GF-D8 (cell line): ENCODE measurements at regions not wholly inside any gene's neighbourhood (a gene's known extent, or its start where the extent isn't known, plus 50 kb on each side); places are given as distances from the start of the nearest gene placed in this dataset.

Experiments used
- DNase-seq: peaks from one replicate; lab custom pipeline; 2025; lab: John Stamatoyannopoulos, UW

- DNase-seq, result no peak
Measured at GRCh38 chr12:88996200-88996788, 356.0 kb downstream of the DUSP6 start.

DNA sequence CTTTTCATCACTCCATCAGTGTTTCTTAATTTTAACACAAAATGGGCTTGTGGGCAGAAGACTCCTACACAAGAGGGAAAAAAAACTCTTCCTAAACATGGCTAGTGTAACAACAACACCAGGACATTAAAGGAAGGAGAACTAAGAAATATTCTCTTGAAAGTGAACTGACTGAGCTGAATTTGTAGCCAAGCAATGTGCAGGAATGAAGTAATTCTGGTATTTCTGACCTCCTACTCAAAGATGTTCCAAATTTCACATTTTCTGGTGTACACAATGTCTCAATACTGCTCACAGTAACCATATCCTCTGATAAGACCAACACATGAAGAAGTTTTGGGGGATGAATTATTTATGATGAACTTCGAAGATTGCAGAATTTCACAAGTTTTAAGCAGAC lies 357.3 kb downstream of the DUSP6 start:
- DNase-seq, result no peak

- no peak for DNase-seq
Measured at GRCh38 chr12:88994537-88994936, 357.8 kb downstream of the DUSP6 start.

GRCh38 chr12:88993651-88994050 lies 358.6 kb downstream of the DUSP6 start:
- DNase-seq, result no peak

GRCh38 chr12:88986056-88986455 lies 366.2 kb downstream of the DUSP6 start:
- no peak for DNase-seq

- DNase-seq, result no peak
Measured at GRCh38 chr12:88985631-88986030, 366.7 kb downstream of the DUSP6 start.

GRCh38 chr12:88985011-88985410 lies 367.3 kb downstream of the DUSP6 start:
- no peak for DNase-seq

DNA sequence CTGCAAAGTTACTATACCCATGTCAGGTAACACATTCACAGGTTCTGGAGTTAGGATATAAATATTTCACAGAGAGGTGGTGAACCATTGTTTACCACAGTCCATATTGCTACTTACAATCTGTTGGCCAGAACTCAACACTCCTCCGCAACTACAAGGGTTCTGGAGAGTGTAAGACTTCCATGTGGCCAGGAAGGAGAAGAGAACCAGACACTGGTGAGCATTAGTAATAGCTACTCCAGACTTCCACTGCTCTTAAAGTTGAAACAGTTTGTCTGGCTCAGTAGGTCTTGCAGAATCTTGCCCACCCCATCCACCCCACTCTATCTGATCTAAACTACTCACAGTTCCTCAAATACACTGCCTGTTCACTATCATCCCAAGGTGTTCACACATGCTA lies 369.6 kb downstream of the DUSP6 start:
- no peak for DNase-seq

DNA sequence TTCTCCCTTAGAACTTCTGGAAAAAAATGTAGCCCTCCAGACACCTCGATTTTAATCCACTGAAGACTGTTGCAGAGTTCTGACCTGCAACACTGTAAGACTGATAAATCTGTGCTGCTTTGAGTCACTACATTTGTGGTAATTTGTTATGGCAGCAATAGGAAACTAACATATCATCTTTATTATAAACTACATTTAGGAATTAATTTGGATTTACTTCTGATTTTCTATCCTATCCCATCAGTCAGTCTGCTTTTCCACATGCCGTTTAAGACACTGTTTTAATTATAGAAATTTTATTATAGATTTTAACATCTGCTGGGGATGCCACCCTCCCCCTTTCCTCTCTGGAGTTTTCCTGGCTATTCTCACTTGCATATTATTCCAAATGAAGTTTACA lies 375.2 kb downstream of the DUSP6 start:
- DNase-seq, result no peak

GRCh38 chr12:88973998-88974397 lies 378.3 kb downstream of the DUSP6 start:
- DNase-seq, result no peak

GRCh38 chr12:88970740-88971139 lies 381.6 kb downstream of the DUSP6 start:
- no peak for DNase-seq

DNA sequence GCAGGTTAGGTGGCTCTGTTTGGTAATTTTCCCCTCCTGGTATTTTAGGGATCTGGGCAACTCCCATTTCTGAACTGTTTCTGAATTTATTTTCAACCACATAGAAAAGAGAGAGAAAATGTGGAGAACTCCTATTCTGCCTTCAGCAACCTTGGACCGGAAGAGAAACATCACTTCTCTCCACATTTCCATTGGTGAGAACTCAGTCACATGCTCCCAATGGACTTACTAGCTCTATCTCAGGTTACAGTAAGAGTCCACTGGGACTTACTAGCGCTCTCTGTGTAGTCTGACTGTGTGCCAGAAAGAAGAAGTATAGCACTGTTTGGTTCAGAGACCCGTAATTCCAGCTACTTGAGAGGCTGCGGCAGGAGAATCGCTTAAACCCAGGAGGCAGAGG lies 383.2 kb downstream of the DUSP6 start:
- DNase-seq, result no peak

- no peak for DNase-seq
Measured at GRCh38 chr12:88960213-88960878, 380.1 kb upstream of the KITLG start.

DNA sequence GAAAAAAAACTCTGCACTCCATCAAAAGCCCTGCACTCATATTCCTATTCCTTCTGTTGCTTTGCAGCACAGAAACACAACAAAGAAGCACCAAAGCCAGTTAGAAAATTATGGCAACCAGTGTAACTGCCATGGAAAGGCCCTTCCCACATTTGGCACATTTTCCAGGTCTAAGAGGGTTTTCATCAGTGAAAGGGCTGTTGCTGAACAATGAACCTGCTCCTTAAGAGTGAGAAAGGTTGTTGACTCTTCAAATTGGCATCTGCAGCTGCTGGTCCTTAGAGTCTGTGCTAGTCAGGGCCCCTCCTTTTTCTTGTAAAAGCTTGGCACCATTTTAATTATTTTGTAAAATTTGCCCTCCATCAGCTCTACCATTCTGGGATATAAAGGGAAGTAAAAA lies 378.7 kb upstream of the KITLG start:
- no peak for DNase-seq

DNA sequence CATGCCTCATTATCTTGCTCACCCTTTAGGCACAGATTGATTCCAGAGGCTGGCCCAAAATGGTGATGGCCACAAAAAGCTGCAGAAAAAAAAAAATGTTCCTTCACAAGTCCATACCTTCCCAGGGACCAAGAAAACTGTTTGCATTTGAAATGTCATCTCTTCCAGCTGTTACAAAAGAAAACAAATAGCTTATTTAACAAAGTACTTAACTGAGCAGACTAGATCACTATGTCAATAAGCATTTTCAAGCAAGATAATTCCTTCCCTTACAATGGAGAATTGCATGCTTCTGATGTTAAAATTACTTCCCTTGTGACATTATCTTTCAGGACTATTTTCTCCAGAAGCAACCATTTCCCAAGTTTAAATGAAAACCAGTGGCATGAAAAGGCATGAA lies 377.9 kb upstream of the KITLG start:
- DNase-seq, result no peak

DNA sequence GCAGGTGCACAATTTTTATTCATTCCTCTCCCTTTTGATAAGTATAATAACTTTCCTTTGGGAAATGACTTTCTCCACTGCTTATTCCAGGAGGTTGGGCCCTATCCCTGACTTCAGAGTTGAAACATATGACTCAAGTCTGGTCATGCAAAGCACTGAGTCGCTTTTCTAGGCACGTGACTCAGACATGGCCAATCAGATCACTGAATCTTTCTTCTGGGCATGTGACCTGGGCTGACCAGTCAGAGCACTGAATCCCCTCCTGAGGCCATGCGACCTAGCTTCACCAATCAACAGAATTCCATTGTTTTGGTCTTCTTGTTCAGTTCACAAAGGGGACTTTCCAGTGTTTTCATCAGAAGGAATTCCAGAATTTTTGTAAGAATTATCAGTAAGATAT lies 377.1 kb upstream of the KITLG start:
- DNase-seq, result no peak

GRCh38 chr12:88955531-88955930 lies 375.3 kb upstream of the KITLG start:
- DNase-seq, result no peak

DNA sequence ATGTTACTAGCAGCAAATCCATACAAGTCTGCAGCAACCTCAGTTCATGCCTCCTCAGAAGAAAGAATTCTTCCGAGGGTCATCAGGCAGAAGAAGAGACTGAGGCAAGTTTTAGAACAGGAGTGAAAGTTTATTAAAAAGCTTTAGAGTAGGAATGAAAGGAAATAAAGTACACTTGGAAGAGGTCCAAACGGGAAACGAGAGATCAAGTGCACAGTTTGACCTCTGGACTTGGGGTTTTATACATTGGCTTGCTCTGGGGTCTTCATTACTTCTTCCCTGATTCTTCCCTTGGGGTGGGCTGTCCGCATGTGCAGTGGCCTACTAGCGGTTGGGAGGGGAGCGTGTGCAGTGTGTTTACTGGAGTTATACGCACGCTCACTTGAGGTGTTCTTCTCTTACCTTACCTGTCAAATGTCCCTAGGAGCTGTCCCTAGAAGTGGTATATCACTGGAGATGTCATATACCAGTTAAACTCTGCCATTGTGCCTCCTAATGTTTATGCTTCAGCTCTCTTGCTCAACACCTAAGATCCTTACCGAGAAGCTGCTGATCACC lies 372.8 kb upstream of the KITLG start:
- DNase-seq, result no peak

- DNase-seq, result no peak
Measured at GRCh38 chr12:88952562-88952942, 372.3 kb upstream of the KITLG start.

DNA sequence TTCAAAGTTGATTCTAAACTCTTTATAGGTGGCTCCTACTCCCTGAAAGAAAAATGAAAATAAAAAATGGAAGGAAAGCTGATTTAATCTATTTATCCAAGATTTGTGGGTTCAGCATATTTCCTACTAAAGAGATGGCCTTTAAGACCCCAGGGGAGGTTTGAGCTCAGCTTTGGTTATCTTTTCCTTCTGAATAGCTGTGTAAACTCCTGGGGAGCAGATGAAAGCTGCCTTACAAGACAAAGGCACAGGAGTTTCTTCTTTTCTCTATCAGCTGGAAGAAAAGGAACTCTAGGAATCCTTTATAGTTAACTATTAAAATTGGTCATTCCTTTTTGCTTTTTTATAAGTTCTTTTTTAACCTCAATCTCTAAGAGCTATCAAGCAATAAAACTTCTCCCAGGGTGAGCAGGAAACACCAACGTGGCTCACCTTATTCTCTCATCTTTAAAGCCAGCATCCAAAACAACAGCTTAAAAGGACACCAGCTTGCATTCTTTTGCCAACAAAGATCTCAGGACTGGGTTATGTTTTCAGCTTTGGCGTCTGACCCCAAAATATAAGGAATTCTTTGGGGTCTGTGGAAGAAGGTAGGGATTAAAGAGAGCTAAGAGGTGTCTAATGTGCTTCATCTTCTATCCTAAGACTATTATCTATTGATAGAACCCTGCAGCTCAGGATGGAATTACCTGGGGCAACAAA lies 371.7 kb upstream of the KITLG start:
- no peak for DNase-seq

DNA sequence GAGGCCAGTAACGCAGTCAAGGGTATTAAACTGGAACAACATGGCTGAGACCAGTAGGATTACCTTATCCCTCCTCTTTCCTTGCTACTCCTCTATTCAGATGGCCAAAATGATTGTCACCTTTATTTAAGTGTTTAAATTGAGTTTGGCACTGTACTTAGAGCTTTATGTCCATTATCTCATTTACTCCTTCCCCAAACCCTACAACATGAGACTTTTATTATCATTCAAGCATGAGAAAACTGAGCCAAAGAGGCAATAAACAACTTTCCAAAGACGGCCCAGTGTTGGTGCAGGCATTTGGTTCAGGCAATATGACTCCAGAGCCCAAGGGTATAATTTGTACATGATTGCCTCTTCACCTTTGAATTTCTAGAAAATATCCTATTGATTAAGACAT lies 370.9 kb upstream of the KITLG start:
- no peak for DNase-seq

DNA sequence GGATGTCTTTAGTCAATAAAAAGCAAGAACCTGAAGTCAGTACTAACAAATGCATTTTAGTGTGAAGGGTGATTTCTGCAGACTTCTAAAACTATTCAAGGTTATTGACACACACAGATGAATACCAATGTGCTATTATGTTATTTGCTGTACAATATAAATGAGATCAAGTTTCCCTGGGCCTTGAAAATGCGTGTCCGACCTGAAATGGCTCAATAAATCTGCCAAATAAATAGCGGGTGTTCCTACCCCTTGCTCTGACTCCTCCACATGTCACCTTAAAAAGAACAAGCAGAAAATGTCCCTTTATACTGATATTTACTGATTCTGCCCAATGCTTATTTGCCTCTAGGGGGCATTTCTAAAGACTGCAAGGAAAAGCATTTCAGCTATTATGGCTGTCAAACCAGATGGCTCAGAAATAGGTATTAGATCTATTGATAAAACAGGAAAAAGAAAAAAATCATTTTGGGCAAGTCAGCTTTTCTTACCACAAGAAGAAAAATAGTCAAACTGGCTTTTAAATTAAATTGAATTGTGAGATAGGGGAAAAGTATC lies 367.3 kb upstream of the KITLG start:
- no peak for DNase-seq

DNA sequence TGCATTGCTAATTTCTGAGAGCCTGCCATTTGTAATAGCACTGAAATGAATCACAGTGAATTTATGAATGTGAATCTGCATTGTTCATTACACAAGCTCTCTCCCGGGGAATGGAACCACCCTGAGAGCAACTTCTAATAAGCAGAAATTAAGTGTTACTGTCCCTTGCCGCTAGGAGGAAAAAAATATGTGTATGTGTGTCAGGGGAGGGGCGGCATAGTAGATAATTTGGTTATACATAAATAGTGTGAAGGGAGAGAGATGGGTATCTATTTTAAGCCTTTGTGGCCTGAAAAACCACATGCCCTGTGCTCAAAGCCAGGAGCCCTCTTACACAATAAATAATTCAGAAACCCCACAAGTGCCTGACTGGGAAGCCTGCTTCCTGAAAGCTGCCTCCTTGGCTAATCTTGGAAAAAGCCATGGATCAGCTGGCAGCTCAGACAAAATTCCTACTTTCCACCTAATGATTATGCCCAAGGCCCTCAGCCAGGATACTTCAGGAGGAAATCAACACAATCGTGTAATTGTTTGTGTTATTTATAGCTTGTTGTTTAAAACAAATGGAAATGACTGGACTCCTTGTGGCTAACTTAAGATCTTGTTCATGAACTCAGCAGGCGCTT lies 366.2 kb upstream of the KITLG start:
- no peak for DNase-seq
